Gastroesophageal sphincter (tissue), 3 donors: ENCODE measurements at regions not wholly inside any gene's neighbourhood (a gene's known extent, or its start where the extent isn't known, plus 50 kb on each side); places are given as distances from the start of the nearest gene placed in this dataset.

Source experiments
- EP300 ChIP-seq: sonication (generic); formaldehyde crosslinking; IDR thresholded peaks from one replicate; pipeline ENCODE4 v1.6.1; 2017; ENCODE audit warnings: antibody characterized with exemption, mild to moderate bottlenecking
- POLR2A ChIP-seq, 2 donors: fragments of 450-650 bp; IDR thresholded peaks; one replicate each; pipeline ENCODE4 v1.6.1; 2017; ENCODE audit warnings: antibody characterized with exemption in 2 of 2, mild to moderate bottlenecking in 2 of 2, moderate library complexity in 1 of 2
- TF ChIP-seq, protein P1 (sequence below), 4 experiments: fragments of 200-600 bp in 2 of 4; fragments of 450-650 bp in 2 of 4; sonication (generic) in 1 of 4; IDR thresholded peaks; one replicate each; pipeline ENCODE4 v1.5.1; 2017 to 2019; ENCODE audit warnings: antibody characterized with exemption in 4 of 4, mild to moderate bottlenecking in 2 of 4, moderate library complexity in 2 of 4

DNA sequence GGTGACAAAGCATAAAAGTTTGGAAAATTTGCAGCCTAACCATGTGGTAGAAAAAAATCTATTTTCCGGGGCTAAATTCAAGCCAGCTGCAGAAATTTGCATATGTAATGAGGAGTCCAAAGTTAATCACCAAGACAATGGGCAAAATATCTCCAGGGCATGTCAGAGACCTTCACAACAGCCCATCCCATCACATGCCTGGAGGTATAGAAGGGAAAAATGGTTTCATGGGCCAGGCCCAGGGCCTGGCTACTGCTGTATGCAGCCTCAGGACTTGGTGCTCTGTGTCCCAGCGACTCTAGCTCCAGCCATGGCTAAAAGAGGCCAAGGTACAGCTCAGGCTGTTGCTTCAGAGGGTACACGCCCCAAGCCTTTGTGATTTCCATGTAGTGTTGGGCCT is 655.8 kb upstream of the MGAT4C start:
- TF ChIP-seq EP300 (no peak), POLR2A (IDR thresholded peaks at IDR 0.05) (no peak)
- TF ChIP-seq, protein P1, sequence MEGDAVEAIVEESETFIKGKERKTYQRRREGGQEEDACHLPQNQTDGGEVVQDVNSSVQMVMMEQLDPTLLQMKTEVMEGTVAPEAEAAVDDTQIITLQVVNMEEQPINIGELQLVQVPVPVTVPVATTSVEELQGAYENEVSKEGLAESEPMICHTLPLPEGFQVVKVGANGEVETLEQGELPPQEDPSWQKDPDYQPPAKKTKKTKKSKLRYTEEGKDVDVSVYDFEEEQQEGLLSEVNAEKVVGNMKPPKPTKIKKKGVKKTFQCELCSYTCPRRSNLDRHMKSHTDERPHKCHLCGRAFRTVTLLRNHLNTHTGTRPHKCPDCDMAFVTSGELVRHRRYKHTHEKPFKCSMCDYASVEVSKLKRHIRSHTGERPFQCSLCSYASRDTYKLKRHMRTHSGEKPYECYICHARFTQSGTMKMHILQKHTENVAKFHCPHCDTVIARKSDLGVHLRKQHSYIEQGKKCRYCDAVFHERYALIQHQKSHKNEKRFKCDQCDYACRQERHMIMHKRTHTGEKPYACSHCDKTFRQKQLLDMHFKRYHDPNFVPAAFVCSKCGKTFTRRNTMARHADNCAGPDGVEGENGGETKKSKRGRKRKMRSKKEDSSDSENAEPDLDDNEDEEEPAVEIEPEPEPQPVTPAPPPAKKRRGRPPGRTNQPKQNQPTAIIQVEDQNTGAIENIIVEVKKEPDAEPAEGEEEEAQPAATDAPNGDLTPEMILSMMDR (IDR thresholded peaks at IDR 0.05): no peak
